ENCODE measurements at regions not wholly inside any gene's neighbourhood (a gene's known extent, or its start where the extent isn't known, plus 50 kb on each side); places are given as distances from the start of the nearest gene placed in this dataset.

DNA sequence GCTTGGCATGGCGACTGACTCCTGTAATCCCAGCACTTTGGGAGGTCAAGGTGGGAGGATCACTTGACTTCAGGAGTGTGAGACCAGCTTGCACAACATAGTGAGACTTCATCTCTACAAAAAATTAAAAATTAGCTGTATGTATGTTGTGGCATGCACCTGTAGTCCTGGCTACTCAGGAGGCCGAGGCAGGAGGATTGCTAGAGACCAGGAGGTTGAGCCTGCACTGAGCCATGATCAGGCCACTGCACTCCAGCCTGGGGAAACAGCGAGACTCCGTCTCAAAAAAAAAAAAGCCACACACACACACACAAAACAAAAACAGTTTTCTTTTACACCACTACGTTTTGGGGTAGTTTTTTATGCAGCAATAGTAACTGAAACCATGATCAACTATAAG lies 89.0 kb upstream of the DHX40 start:
- Histone ChIP-seq H3K4me3 (ENCODE audit: low read depth, low read length) (no peak overlapping the region), H3K27me3 (ENCODE audit: insufficient read depth, low read length) (no peaks in the 10 kb centered on the region), H3K79me2 (ENCODE audit: control insufficient read depth, insufficient read depth, low read length, unreplicated experiment) (no peaks in the 10 kb centered on the region), H2AFZ (ENCODE audit: low read length, unreplicated experiment) (no peak overlapping the region), H3K27ac (ENCODE audit: low read depth, low read length) (no peak overlapping the region), H3K4me1 (ENCODE audit: control insufficient read depth, insufficient read depth, low read length, unreplicated experiment) (no peaks in the 10 kb centered on the region), H3K36me3 (ENCODE audit: insufficient read depth, low read length) (no peaks in the 10 kb centered on the region)

DNA sequence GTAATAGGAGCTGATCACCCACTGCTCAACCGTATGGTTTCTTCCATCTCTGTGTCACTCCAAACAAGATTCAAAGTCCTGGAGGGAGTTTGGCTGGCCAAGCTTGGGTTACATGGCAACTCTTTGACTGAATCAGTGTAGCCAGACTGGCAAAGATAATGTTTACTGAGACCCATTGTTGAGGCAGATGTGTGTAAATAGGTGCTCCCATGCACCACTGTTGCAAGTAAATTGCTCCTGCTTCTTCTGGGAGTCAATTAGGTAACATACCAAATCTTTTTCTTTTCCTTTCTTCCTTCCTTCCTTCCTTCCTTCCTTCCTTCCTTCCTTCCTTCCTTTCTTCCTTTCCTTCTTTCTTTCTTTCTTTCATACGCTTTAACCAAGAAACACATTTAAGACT lies 86.3 kb upstream of the DHX40 start:
- H3K27ac ChIP-seq (ENCODE audit: low read depth, low read length), result no peak overlapping the region
- no peaks in the 10 kb centered on the region for H3K36me3 ChIP-seq (ENCODE audit: insufficient read depth, low read length)

DNA sequence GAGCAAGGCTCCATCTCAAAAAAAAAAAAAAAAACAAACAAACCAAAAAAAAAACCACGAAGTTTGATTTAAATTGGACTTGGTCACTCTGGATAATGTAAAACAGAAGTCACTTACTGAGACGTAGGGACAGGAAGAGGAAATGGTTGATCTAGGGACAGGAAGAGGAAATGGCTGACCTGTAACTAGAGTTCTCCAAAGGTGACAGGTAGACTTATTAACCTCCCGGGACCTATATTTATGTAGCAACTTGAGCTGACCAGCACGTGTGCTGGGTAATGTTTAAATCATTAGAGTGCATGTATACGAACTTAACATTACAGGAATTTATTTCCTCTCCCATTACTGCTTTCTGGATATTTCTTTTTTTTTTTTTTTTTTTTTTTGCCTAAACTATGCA lies 81.5 kb upstream of the DHX40 start:
- no peak overlapping the region for H3K27ac ChIP-seq (ENCODE audit: low read depth, low read length)
- no peaks in the 10 kb centered on the region for H3K4me1 ChIP-seq (ENCODE audit: control insufficient read depth, insufficient read depth, low read length, unreplicated experiment)
- H3K79me2 ChIP-seq (ENCODE audit: control insufficient read depth, insufficient read depth, low read length, unreplicated experiment), result no peaks in the 10 kb centered on the region
- H2AFZ ChIP-seq (ENCODE audit: low read length, unreplicated experiment), result no peak overlapping the region
- H3K4me3 ChIP-seq (ENCODE audit: low read depth, low read length), result no peak overlapping the region
- no peaks in the 10 kb centered on the region for H3K36me3 ChIP-seq (ENCODE audit: insufficient read depth, low read length)
- H3K27me3 ChIP-seq (ENCODE audit: insufficient read depth, low read length), result no peaks in the 10 kb centered on the region

More for the DNA sequence above, 86.3 kb upstream of the DHX40 start:
- no peak overlapping the region for H2AFZ ChIP-seq (ENCODE audit: low read length, unreplicated experiment)
- no peaks in the 10 kb centered on the region for H3K4me1 ChIP-seq (ENCODE audit: control insufficient read depth, insufficient read depth, low read length, unreplicated experiment)
- no peaks in the 10 kb centered on the region for H3K79me2 ChIP-seq (ENCODE audit: control insufficient read depth, insufficient read depth, low read length, unreplicated experiment)
- H3K4me3 ChIP-seq (ENCODE audit: low read depth, low read length), result no peak overlapping the region
- H3K27me3 ChIP-seq (ENCODE audit: insufficient read depth, low read length), result no peaks in the 10 kb centered on the region

DNA sequence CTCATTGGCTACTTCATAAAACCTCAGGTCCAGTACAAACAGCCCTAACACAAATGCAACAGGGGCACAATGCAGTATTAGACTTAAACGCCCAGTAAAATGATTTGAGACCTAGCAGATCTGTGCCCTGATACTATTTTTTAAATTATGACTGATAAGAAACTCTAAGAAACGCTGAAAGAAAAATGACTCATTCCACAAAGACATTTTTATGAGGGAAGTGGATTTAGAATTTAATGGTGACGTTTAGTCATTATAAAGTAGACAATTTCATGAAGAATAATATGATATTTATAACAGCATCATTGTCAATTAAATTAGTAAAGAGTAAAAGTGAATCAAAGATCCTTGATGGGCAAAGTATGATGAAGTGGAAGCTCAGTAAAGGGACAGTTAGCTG lies 80.4 kb upstream of the DHX40 start:
- Histone ChIP-seq H3K36me3 (ENCODE audit: insufficient read depth, low read length) (no peaks in the 10 kb centered on the region), H3K4me1 (ENCODE audit: control insufficient read depth, insufficient read depth, low read length, unreplicated experiment) (no peaks in the 10 kb centered on the region), H3K4me3 (ENCODE audit: low read depth, low read length) (no peak overlapping the region), H3K27me3 (ENCODE audit: insufficient read depth, low read length) (no peaks in the 10 kb centered on the region), H2AFZ (ENCODE audit: low read length, unreplicated experiment) (no peak overlapping the region), H3K79me2 (ENCODE audit: control insufficient read depth, insufficient read depth, low read length, unreplicated experiment) (no peaks in the 10 kb centered on the region), H3K27ac (ENCODE audit: low read depth, low read length) (no peak overlapping the region)

DNA sequence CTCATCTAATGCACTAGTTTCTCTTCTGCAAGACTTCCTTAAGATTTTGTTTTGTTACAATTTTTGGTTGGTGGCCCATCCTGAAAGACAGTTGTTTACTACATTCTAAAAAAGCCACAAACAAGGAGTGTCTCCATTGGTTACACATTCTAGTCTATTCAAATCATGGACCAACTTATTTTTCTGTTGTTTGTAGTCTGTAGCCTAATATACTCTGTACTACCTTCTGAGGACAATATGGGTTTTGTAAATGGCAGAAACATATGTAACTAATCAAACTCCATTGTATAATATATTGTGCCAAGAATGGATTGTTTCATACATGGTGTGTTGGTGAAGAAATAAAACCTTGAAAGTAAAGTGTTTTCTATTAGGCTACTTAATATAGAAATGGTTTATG lies 79.5 kb upstream of the DHX40 start:
- Histone ChIP-seq H3K36me3 (ENCODE audit: insufficient read depth, low read length) (no peaks in the 10 kb centered on the region), H3K27ac (ENCODE audit: low read depth, low read length) (no peak overlapping the region), H3K4me1 (ENCODE audit: control insufficient read depth, insufficient read depth, low read length, unreplicated experiment) (no peaks in the 10 kb centered on the region), H3K79me2 (ENCODE audit: control insufficient read depth, insufficient read depth, low read length, unreplicated experiment) (no peaks in the 10 kb centered on the region), H2AFZ (ENCODE audit: low read length, unreplicated experiment) (no peak overlapping the region), H3K27me3 (ENCODE audit: insufficient read depth, low read length) (no peaks in the 10 kb centered on the region), H3K4me3 (ENCODE audit: low read depth, low read length) (no peak overlapping the region)

GRCh38 chr17:59487161-59487873 lies 78.1 kb upstream of the DHX40 start:
- H3K79me2 ChIP-seq (ENCODE audit: control insufficient read depth, insufficient read depth, low read length, unreplicated experiment), result no peaks in the 10 kb centered on the region
- no peaks in the 10 kb centered on the region for H3K36me3 ChIP-seq (ENCODE audit: insufficient read depth, low read length)
- no peaks in the 10 kb centered on the region for H3K27me3 ChIP-seq (ENCODE audit: insufficient read depth, low read length)
- no peak overlapping the region for H2AFZ ChIP-seq (ENCODE audit: low read length, unreplicated experiment)
- H3K4me3 ChIP-seq (ENCODE audit: low read depth, low read length), result no peak overlapping the region
- no peaks in the 10 kb centered on the region for H3K4me1 ChIP-seq (ENCODE audit: control insufficient read depth, insufficient read depth, low read length, unreplicated experiment)
- H3K27ac ChIP-seq (ENCODE audit: low read depth, low read length), result no peak overlapping the region

- no peak overlapping the region for H3K4me3 ChIP-seq (ENCODE audit: low read depth, low read length)
- no peaks in the 10 kb centered on the region for H3K36me3 ChIP-seq (ENCODE audit: insufficient read depth, low read length)
- no peaks in the 10 kb centered on the region for H3K79me2 ChIP-seq (ENCODE audit: control insufficient read depth, insufficient read depth, low read length, unreplicated experiment)
- H3K27ac ChIP-seq (ENCODE audit: low read depth, low read length), result no peak overlapping the region
- H3K27me3 ChIP-seq (ENCODE audit: insufficient read depth, low read length), result no peaks in the 10 kb centered on the region
- no peaks in the 10 kb centered on the region for H3K4me1 ChIP-seq (ENCODE audit: control insufficient read depth, insufficient read depth, low read length, unreplicated experiment)
- no peak overlapping the region for H2AFZ ChIP-seq (ENCODE audit: low read length, unreplicated experiment)
Observed at GRCh38 chr17:59488805-59489204, 76.6 kb upstream of the DHX40 start.

DNA sequence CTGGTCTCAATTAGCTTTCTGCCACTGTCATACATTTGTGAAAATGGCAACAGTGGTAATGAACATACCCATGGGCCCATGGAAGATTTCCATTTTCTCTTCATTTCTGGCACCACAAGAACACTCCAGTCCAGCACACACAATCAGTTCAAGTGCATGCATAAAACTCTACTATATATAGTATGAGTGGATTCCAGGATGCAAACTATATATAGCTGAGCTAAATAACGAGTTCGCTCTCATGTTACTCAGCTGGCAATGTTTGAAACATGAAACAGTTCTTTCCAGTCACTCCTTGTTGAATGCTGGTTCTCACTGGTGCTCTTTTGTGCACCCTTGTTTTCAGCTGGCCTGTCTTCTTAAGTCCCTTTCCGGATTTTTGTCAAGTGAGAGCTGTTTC lies 75.2 kb upstream of the DHX40 start:
- H2AFZ ChIP-seq (ENCODE audit: low read length, unreplicated experiment), result no peak overlapping the region
- H3K4me1 ChIP-seq (ENCODE audit: control insufficient read depth, insufficient read depth, low read length, unreplicated experiment), result no peaks in the 10 kb centered on the region
- H3K4me3 ChIP-seq (ENCODE audit: low read depth, low read length), result no peak overlapping the region
- H3K27ac ChIP-seq (ENCODE audit: low read depth, low read length), result no peak overlapping the region
- H3K27me3 ChIP-seq (ENCODE audit: insufficient read depth, low read length), result no peaks in the 10 kb centered on the region
- no peaks in the 10 kb centered on the region for H3K36me3 ChIP-seq (ENCODE audit: insufficient read depth, low read length)
- H3K79me2 ChIP-seq (ENCODE audit: control insufficient read depth, insufficient read depth, low read length, unreplicated experiment), result no peaks in the 10 kb centered on the region

GRCh38 chr17:59491353-59492090 lies 73.9 kb upstream of the DHX40 start:
- no peak overlapping the region for H2AFZ ChIP-seq (ENCODE audit: low read length, unreplicated experiment)
- no peak overlapping the region for H3K27ac ChIP-seq (ENCODE audit: low read depth, low read length)

DNA sequence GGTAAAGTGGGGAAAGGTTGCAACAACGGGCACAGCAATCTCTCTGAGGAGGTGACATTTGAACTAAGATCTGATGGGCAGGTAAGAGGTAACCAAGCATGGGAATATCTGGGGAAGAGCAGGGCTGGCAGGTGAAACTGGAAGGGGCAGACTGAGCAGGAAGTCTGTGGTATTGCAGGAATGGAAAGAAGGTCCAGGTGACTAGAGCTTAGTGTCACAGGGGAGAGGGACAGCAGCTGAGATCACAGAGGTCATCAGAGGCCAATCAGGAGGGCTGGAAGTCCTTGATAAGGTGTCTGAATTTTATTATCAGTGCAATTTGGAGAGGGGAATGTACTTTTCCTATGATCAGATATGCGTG lies 73.3 kb upstream of the DHX40 start:
- H3K79me2 ChIP-seq (ENCODE audit: control insufficient read depth, insufficient read depth, low read length, unreplicated experiment), result no peaks in the 10 kb centered on the region
- H3K27ac ChIP-seq (ENCODE audit: low read depth, low read length), result no peak overlapping the region
- no peak overlapping the region for H3K4me3 ChIP-seq (ENCODE audit: low read depth, low read length)
- no peaks in the 10 kb centered on the region for H3K27me3 ChIP-seq (ENCODE audit: insufficient read depth, low read length)
- H3K36me3 ChIP-seq (ENCODE audit: insufficient read depth, low read length), result no peaks in the 10 kb centered on the region
- H3K4me1 ChIP-seq (ENCODE audit: control insufficient read depth, insufficient read depth, low read length, unreplicated experiment), result no peaks in the 10 kb centered on the region
- no peak overlapping the region for H2AFZ ChIP-seq (ENCODE audit: low read length, unreplicated experiment)

More at GRCh38 chr17:59491353-59492090, 73.9 kb upstream of the DHX40 start:
- Histone ChIP-seq H3K4me1 (ENCODE audit: control insufficient read depth, insufficient read depth, low read length, unreplicated experiment) (no peaks in the 10 kb centered on the region), H3K79me2 (ENCODE audit: control insufficient read depth, insufficient read depth, low read length, unreplicated experiment) (no peaks in the 10 kb centered on the region), H3K36me3 (ENCODE audit: insufficient read depth, low read length) (no peaks in the 10 kb centered on the region), H3K4me3 (ENCODE audit: low read depth, low read length) (no peak overlapping the region), H3K27me3 (ENCODE audit: insufficient read depth, low read length) (no peaks in the 10 kb centered on the region)

DNA sequence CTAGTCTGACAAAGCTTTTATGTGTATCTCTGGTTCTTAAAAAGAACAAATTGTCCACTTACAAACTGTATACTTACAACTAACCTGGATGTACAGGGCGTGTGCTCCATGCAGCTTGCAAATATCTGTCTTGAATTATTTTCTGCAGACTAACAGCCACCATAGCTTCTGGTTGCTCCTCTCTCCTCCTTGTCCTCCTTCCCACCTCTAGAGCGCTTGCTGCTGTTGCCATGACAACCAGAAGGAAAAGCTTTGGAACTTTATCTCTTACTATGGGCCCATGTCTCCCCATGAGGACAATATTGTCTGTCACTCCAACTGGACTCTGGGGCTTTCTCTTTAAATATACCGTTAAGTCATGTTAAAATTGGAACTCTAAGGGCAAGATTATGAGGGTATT lies 71.5 kb upstream of the DHX40 start:
- Histone ChIP-seq H3K4me3 (ENCODE audit: low read depth, low read length) (no peak overlapping the region), H3K4me1 (ENCODE audit: control insufficient read depth, insufficient read depth, low read length, unreplicated experiment) (no peaks in the 10 kb centered on the region), H2AFZ (ENCODE audit: low read length, unreplicated experiment) (no peak overlapping the region), H3K27me3 (ENCODE audit: insufficient read depth, low read length) (no peaks in the 10 kb centered on the region), H3K36me3 (ENCODE audit: insufficient read depth, low read length) (no peaks in the 10 kb centered on the region), H3K27ac (ENCODE audit: low read depth, low read length) (no peak overlapping the region), H3K79me2 (ENCODE audit: control insufficient read depth, insufficient read depth, low read length, unreplicated experiment) (no peaks in the 10 kb centered on the region)
